SU-DHL-6 (cell line): ENCODE measurements at regions not wholly inside any gene's neighbourhood (a gene's known extent, or its start where the extent isn't known, plus 50 kb on each side); places are given as distances from the start of the nearest gene placed in this dataset.

Experiments used
- H2AFZ ChIP-seq: fragments of 200-600 bp; sonication (generic); 2 replicates; pipeline ENCODE4 v1.6.1; 2014; ENCODE audit warnings: low read depth, mild to moderate bottlenecking, moderate library complexity, mixed read lengths, antibody characterized with exemption, low read length; ENCODE audit not compliant: severe bottlenecking
- H3F3A ChIP-seq: fragments of 200-600 bp; shearing (Covaris generic); 2 replicates; pipeline ENCODE4 v1.6.0; 2016; ENCODE audit warnings: antibody characterized with exemption, mild to moderate bottlenecking; ENCODE audit not compliant: insufficient read depth
- H3K27ac ChIP-seq: fragments of 200-600 bp; sonication (generic); 2 replicates; pipeline ENCODE4 v1.5.1; 2016; ENCODE audit warnings: low read depth, mild to moderate bottlenecking, low read length, moderate library complexity, mixed read lengths
- H3K27me3 ChIP-seq: fragments of 200-600 bp; sonication (generic), shearing (Covaris generic); 2 replicates; pipeline ENCODE4 v1.6.0; 2014; ENCODE audit warnings: mild to moderate bottlenecking, low read length
- H3K36me3 ChIP-seq: fragments of 200-600 bp; sonication (generic); 2 replicates; pipeline ENCODE4 v1.6.1; 2014; ENCODE audit warnings: mild to moderate bottlenecking, low read length, mixed read lengths
- H3K4me2 ChIP-seq: fragments of 300-600, 200-600 bp; shearing (Covaris generic), sonication (generic); 2 replicates; pipeline ENCODE4 v1.6.0; 2014; ENCODE audit warnings: low read length, low read depth, mild to moderate bottlenecking; ENCODE audit not compliant: poor library complexity, severe bottlenecking
- H3K4me3 ChIP-seq: fragments of 200-600 bp; sonication (generic); 2 replicates; pipeline ENCODE4 v1.5.1; 2014; ENCODE audit warnings: antibody characterized with exemption, low read length, mild to moderate bottlenecking, mixed read lengths; ENCODE audit not compliant: insufficient read depth, poor library complexity, severe bottlenecking
- H3K79me2 ChIP-seq: fragments of 200-600 bp; sonication (generic); 2 replicates; pipeline ENCODE4 v1.6.1; 2014; ENCODE audit warnings: mild to moderate bottlenecking, low read length, moderate library complexity; ENCODE audit not compliant: insufficient read depth
- H3K9ac ChIP-seq: fragments of 200-600 bp; sonication (generic); 2 replicates; pipeline ENCODE4 v1.7.0; 2014; ENCODE audit warnings: mild to moderate bottlenecking, low read length
- H3K9me2 ChIP-seq: fragments of 200-600 bp; sonication (generic); replicated peaks from 2 replicates; pipeline ENCODE4 v1.6.1; 2014; ENCODE audit warnings: low read length; ENCODE audit not compliant: insufficient read depth
- H3K9me3 ChIP-seq: fragments of 200-600 bp; sonication (generic); 2 replicates; pipeline ENCODE4 v1.6.1; 2014; ENCODE audit warnings: low read length, mixed read lengths; ENCODE audit not compliant: insufficient read depth
- H4K20me1 ChIP-seq: fragments of 200-600 bp; sonication (generic); 2 replicates; pipeline ENCODE4 v1.6.1; 2014; ENCODE audit warnings: low read depth, mild to moderate bottlenecking, antibody characterized with exemption, low read length, moderate library complexity, mixed read lengths
- CTCF ChIP-seq: fragments of 200-600 bp; sonication (generic); IDR thresholded peaks from one replicate; pipeline ENCODE4 v1.5.1; 2017; ENCODE audit warnings: antibody characterized with exemption, mild to moderate bottlenecking, low read length, moderate library complexity; ENCODE audit not compliant: insufficient read depth, poor library complexity, severe bottlenecking
- EZH2phosphoT487 ChIP-seq: fragments of 200-600 bp; sonication (generic), shearing (Covaris generic); conservative IDR thresholded peaks from 2 replicates; pipeline ENCODE4 v1.6.1; 2018; ENCODE audit warnings: mild to moderate bottlenecking, antibody characterized with exemption, low read length, moderate library complexity, mixed read lengths

GRCh38 chr1:227379555-227379892, 61.2 kb upstream of the CDC42BPA start:
- Histone ChIP-seq H3K9me3 (no peaks in the 10 kb centered on the region), H3K9me2 (no peaks in the 10 kb centered on the region), H3K9ac (no peak overlapping the region), H4K20me1 (no peaks in the 10 kb centered on the region), H3K27ac (no peak overlapping the region), H3K4me3 (no peak overlapping the region), H3K4me2 (no peak overlapping the region), H3K79me2 (no peaks in the 10 kb centered on the region), H3K27me3 (no peaks in the 10 kb centered on the region), H3K36me3 (no peaks in the 10 kb centered on the region), H2AFZ (no peak overlapping the region), H3F3A (no peaks in the 10 kb centered on the region)
- no peak for TF ChIP-seq CTCF
- TF ChIP-seq EZH2phosphoT487, result no peak

- TF ChIP-seq EZH2phosphoT487 (no peak), CTCF (no peak)
- Histone ChIP-seq H3K9ac (no peak overlapping the region), H3K4me3 (no peak overlapping the region), H3K4me2 (no peak overlapping the region), H2AFZ (no peak overlapping the region), H3K27me3 (no peaks in the 10 kb centered on the region), H3K27ac (no peak overlapping the region), H3K9me2 (no peaks in the 10 kb centered on the region), H3K36me3 (no peaks in the 10 kb centered on the region), H3K79me2 (no peaks in the 10 kb centered on the region), H4K20me1 (no peaks in the 10 kb centered on the region), H3K9me3 (no peaks in the 10 kb centered on the region), H3F3A (no peaks in the 10 kb centered on the region)
Measured at GRCh38 chr1:227378871-227379554, 60.7 kb upstream of the CDC42BPA start.

- Histone ChIP-seq H3K27ac (no peak overlapping the region), H3F3A (no peaks in the 10 kb centered on the region), H2AFZ (no peak overlapping the region), H3K9me2 (no peaks in the 10 kb centered on the region), H3K4me2 (no peak overlapping the region), H3K9me3 (no peaks in the 10 kb centered on the region), H3K4me3 (no peak overlapping the region), H3K36me3 (no peaks in the 10 kb centered on the region), H3K27me3 (no peaks in the 10 kb centered on the region), H3K79me2 (no peaks in the 10 kb centered on the region), H4K20me1 (no peaks in the 10 kb centered on the region), H3K9ac (no peak overlapping the region)
- TF ChIP-seq EZH2phosphoT487 (no peak), CTCF (no peak)
Measured at GRCh38 chr1:227378181-227378580, 59.9 kb upstream of the CDC42BPA start.
